DOHH2 (cell line): ENCODE measurements at regions not wholly inside any gene's neighbourhood (a gene's known extent, or its start where the extent isn't known, plus 50 kb on each side); places are given as distances from the start of the nearest gene placed in this dataset.

Source experiments
- H3F3A ChIP-seq: fragments of 200-600 bp; sonication (generic), shearing (Covaris generic); 2 replicates; pipeline ENCODE4 v1.6.0; 2016; ENCODE audit warnings: antibody characterized with exemption, mild to moderate bottlenecking; ENCODE audit not compliant: control insufficient read depth, insufficient read depth
- H3K27ac ChIP-seq: fragments of 200-600 bp; sonication (generic); 2 replicates; pipeline ENCODE4 v1.5.1; 2014; ENCODE audit warnings: low read depth, mild to moderate bottlenecking, low read length, moderate library complexity
- H3K27me3 ChIP-seq: fragments of 200-600 bp; sonication (generic); 2 replicates; pipeline ENCODE4 v1.6.1; 2014; ENCODE audit warnings: mild to moderate bottlenecking, low read length, mixed read lengths; ENCODE audit not compliant: control insufficient read depth
- H3K36me3 ChIP-seq: fragments of 200-600 bp; sonication (generic); 2 replicates; pipeline ENCODE4 v1.6.1; 2014; ENCODE audit warnings: mild to moderate bottlenecking, low read length, moderate library complexity, mixed read lengths; ENCODE audit not compliant: control insufficient read depth
- H3K4me1 ChIP-seq: fragments of 200-600 bp; sonication (generic); 2 replicates; pipeline ENCODE4 v1.6.1; 2014; ENCODE audit warnings: mild to moderate bottlenecking, low read length, mixed read lengths; ENCODE audit not compliant: control insufficient read depth
- H3K4me2 ChIP-seq: fragments of 200-600 bp; sonication (generic); 2 replicates; pipeline ENCODE4 v1.6.0; 2014; ENCODE audit warnings: mild to moderate bottlenecking, low read length, moderate library complexity
- H3K4me3 ChIP-seq: fragments of 200-600 bp; sonication (generic); 2 replicates; pipeline ENCODE4 v1.5.1; 2014; ENCODE audit warnings: mild to moderate bottlenecking, low read length, mixed read lengths
- H3K79me2 ChIP-seq: fragments of 200-600 bp; sonication (generic); 2 replicates; pipeline ENCODE4 v1.6.1; 2014; ENCODE audit warnings: mild to moderate bottlenecking, low read length, mixed read lengths; ENCODE audit not compliant: control insufficient read depth
- H3K9me2 ChIP-seq: fragments of 200-600 bp; sonication (generic); replicated peaks from 2 replicates; pipeline ENCODE4 v1.6.1; 2014; ENCODE audit warnings: mild to moderate bottlenecking, low read length, mixed read lengths; ENCODE audit not compliant: control insufficient read depth
- H3K9me3 ChIP-seq: fragments of 200-600 bp; sonication (generic); 2 replicates; pipeline ENCODE4 v1.6.1; 2014; ENCODE audit warnings: antibody characterized with exemption, low read length, mixed read lengths; ENCODE audit not compliant: control insufficient read depth, insufficient read depth
- H4K20me1 ChIP-seq: fragments of 200-600 bp; sonication (generic); 2 replicates; pipeline ENCODE4 v1.6.0; 2014; ENCODE audit warnings: low read depth, mild to moderate bottlenecking, antibody characterized with exemption, low read length, moderate library complexity; ENCODE audit not compliant: control insufficient read depth, insufficient read depth
- EZH2phosphoT487 ChIP-seq: fragments of 200-600 bp; sonication (generic); IDR thresholded peaks from 2 replicates; pipeline ENCODE4 v1.6.1; 2017; ENCODE audit warnings: borderline replicate concordance, mild to moderate bottlenecking, antibody characterized with exemption, low read length, moderate library complexity, mixed read lengths
- TF ChIP-seq, protein P1 (sequence below): fragments of 200-600 bp; sonication (generic); IDR thresholded peaks from one replicate; pipeline ENCODE4 v1.5.1; 2014; ENCODE audit warnings: antibody characterized with exemption, mild to moderate bottlenecking, low read depth, low read length; ENCODE audit not compliant: poor library complexity, severe bottlenecking

DNA sequence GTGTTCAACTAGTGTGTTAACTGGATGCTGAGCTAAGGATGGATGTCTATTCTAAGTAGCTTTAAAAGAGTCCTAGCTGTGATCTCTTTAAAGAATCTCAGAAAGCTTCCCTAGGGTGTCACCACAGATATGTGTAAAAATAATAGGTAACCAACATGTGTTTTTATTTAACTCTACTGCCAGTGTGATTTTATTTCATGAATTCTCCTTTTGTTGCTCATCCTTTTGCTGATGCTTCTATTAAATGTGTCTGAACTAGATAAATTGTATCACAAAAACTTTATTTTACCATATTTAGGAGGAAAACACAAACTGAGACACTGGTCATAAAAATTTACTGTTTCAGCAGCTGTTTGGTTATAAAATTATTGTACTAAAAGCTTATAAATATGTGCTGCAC lies 809.4 kb upstream of the CITED2 start:
- Histone ChIP-seq H3K79me2 (no peaks in the 10 kb centered on the region), H3K27ac (no peak overlapping the region), H4K20me1 (no peaks in the 10 kb centered on the region), H3F3A (no peaks in the 10 kb centered on the region), H3K4me3 (no peak overlapping the region), H3K4me2 (no peak overlapping the region), H3K36me3 (no peaks in the 10 kb centered on the region), H3K27me3 (no peaks in the 10 kb centered on the region), H3K9me2 (no peaks in the 10 kb centered on the region), H3K4me1 (no peaks in the 10 kb centered on the region), H3K9me3 (no peaks in the 10 kb centered on the region)
- TF ChIP-seq, protein P1, sequence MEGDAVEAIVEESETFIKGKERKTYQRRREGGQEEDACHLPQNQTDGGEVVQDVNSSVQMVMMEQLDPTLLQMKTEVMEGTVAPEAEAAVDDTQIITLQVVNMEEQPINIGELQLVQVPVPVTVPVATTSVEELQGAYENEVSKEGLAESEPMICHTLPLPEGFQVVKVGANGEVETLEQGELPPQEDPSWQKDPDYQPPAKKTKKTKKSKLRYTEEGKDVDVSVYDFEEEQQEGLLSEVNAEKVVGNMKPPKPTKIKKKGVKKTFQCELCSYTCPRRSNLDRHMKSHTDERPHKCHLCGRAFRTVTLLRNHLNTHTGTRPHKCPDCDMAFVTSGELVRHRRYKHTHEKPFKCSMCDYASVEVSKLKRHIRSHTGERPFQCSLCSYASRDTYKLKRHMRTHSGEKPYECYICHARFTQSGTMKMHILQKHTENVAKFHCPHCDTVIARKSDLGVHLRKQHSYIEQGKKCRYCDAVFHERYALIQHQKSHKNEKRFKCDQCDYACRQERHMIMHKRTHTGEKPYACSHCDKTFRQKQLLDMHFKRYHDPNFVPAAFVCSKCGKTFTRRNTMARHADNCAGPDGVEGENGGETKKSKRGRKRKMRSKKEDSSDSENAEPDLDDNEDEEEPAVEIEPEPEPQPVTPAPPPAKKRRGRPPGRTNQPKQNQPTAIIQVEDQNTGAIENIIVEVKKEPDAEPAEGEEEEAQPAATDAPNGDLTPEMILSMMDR, result no peak
- no peak for TF ChIP-seq EZH2phosphoT487

DNA sequence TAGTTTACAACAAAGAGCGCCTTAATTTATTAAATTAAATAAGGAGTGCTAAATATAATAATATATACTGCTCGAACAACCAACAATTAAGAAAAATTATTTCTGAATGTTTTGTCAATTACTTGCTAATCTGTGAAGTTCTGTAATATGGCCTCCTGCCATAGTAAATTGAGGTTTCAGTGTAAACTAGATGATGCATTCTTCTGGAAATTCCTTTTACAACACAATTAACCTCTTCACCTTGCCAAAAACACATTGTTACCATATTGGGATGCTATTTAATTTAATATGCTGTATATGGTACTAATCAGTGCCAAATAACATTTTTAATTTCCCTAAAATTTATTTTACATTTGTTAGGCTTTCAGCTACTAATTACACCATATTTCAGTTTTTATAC lies 808.4 kb upstream of the CITED2 start:
- Histone ChIP-seq H4K20me1 (no peaks in the 10 kb centered on the region), H3K79me2 (no peaks in the 10 kb centered on the region), H3K27me3 (no peaks in the 10 kb centered on the region), H3K9me3 (no peaks in the 10 kb centered on the region), H3K4me3 (no peak overlapping the region), H3F3A (no peaks in the 10 kb centered on the region), H3K4me1 (no peaks in the 10 kb centered on the region), H3K9me2 (no peaks in the 10 kb centered on the region), H3K36me3 (no peaks in the 10 kb centered on the region), H3K27ac (no peak overlapping the region), H3K4me2 (no peak overlapping the region)
- TF ChIP-seq, protein P1, result no peak
- no peak for TF ChIP-seq EZH2phosphoT487

DNA sequence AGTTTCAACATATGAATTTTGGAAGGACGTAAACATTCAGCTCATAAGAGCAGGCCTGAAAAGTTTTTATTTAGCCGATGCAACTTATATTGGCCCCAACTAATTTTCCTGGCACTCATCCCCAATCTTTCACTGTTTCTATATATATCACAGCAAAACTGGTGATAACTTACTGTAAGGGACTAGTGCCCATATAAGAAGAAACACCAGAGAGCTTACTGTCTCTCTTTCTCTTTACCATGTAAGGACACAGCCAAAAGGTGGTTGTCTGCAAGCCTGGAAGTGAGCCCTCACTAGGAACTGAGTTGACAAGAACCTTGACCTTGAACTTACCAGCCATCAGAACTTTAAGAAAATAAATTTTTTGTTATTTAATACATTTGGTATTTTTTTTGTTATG lies 807.4 kb upstream of the CITED2 start:
- no peak for TF ChIP-seq EZH2phosphoT487
- TF ChIP-seq, protein P1, result no peak
- no peaks in the 10 kb centered on the region for H3K79me2 ChIP-seq

DNA sequence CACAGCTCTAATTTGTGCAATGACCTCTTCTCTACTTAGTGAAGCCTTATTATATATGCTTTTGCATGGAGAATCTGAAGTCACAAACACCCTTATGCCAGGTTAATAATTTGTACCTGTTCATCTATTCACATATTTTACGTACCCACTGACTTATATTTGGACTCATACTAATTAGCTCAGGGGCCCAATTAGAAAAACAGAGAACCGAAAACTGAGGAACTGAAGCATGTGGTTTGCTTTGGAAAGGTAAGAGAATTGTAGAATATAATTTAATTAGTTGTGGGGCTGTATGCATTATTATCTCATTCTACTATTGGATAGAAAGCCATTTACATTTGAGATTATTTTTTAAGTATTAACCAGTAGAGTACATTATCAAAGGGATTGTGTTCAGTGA lies 805.9 kb upstream of the CITED2 start:
- no peak overlapping the region for H3K27ac ChIP-seq
- H4K20me1 ChIP-seq, result no peaks in the 10 kb centered on the region
- H3K36me3 ChIP-seq, result no peaks in the 10 kb centered on the region
- no peak for TF ChIP-seq EZH2phosphoT487
- TF ChIP-seq, protein P1, result no peak
- no peak overlapping the region for H3K4me2 ChIP-seq
- H3F3A ChIP-seq, result no peaks in the 10 kb centered on the region
- H3K9me2 ChIP-seq, result no peaks in the 10 kb centered on the region
- H3K27me3 ChIP-seq, result no peaks in the 10 kb centered on the region
- no peaks in the 10 kb centered on the region for H3K9me3 ChIP-seq
- H3K4me3 ChIP-seq, result no peak overlapping the region
- H3K4me1 ChIP-seq, result no peaks in the 10 kb centered on the region
- H3K79me2 ChIP-seq, result no peaks in the 10 kb centered on the region

More for the DNA sequence above, 807.4 kb upstream of the CITED2 start:
- Histone ChIP-seq H3K4me3 (no peak overlapping the region), H3K9me2 (no peaks in the 10 kb centered on the region), H3F3A (no peaks in the 10 kb centered on the region), H4K20me1 (no peaks in the 10 kb centered on the region), H3K36me3 (no peaks in the 10 kb centered on the region), H3K27me3 (no peaks in the 10 kb centered on the region), H3K4me2 (no peak overlapping the region), H3K9me3 (no peaks in the 10 kb centered on the region), H3K4me1 (no peaks in the 10 kb centered on the region), H3K27ac (no peak overlapping the region)
